SH-SY5Y (cell line): ENCODE measurements at regions not wholly inside any gene's neighbourhood (a gene's known extent, or its start where the extent isn't known, plus 50 kb on each side); places are given as distances from the start of the nearest gene placed in this dataset.

ENCODE experiments used
- GATA2 ChIP-seq: IDR thresholded peaks from 2 replicates; pipeline ENCODE4 v1.6.1; 2011; ENCODE audit warnings: mild to moderate bottlenecking, low read depth, low read length
- GATA3 ChIP-seq: IDR thresholded peaks from 2 replicates; pipeline ENCODE4 v1.6.1; 2011; ENCODE audit warnings: low read depth, mild to moderate bottlenecking, low read length, moderate library complexity

DNA sequence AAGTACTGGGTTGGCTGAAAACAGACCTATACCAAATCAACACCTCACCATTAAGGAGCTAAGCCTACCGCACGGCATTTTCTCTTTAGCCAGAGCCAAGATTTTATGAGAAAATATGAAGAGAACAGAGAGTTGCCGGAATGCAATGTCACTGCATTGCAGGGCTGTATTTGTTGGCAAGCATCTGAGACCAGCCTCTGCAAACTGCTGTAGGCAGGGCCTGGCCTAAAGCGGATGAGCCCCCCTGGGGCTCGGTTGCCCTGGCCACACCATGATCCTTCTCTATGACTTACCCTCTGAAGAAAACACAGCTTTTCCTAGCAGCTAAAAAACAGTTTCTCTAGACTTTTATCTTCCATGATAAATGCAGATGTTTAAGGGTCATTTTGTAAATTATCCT is 120.5 kb upstream of the SORBS2 start:
- TF ChIP-seq GATA2 (no peak), GATA3 (no peak)
